GM21367 (cell line): ENCODE measurements at regions not wholly inside any gene's neighbourhood (a gene's known extent, or its start where the extent isn't known, plus 50 kb on each side); places are given as distances from the start of the nearest gene placed in this dataset.
"Not testable (repeated sequence)": the region's sequence is repeated elsewhere in the genome, so short reads cannot be mapped to it uniquely, and the experiment has no call there.

ENCODE experiments used
- ATAC-seq: cut with Tn5 transposase; IDR thresholded peaks from one replicate; pipeline ENCODE4 v1.9.1; 2021; ENCODE audit not compliant: unreplicated experiment

DNA sequence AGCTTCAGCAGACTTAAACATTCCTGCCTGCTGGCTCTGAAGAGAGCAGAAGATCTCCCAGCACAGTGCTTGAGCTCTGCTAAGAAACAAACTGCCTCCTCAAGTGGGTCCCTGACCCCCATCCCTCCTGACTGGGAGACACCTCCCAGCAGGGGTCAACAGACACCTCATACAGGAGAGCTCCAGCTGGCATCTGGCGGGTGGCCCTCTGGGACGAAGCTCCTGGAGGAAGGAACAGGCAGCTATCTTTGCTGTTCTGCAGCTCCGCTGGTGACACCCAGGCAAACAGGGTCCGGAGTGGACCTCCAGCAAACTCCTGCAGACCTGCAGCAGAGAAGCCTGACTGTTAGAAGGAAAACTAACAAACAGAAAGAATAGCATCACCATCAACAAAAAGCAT lies 139.3 kb downstream of the ATXN7L3B start:
- ATAC-seq: not testable (repeated sequence)

DNA sequence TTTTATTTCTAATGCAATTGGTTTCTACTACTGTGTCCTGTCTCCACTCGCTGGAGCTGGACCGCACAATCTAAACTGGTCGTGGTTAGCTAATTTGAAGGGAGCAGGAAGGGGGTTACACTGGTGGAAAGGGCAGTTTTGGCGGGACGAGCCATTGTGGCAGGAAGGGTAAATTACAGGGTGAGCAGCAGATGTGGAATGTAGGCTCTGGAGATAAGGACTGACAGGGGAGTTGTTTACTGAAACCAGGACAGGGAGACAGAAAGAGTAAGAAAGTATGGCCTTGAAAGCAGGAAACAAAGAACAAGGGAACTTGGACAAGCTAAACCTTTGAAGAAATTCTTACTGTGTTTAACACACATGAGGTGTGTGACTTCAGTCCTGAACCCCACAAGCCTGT lies 147.8 kb downstream of the ATXN7L3B start:
- no peak for ATAC-seq

- ATAC-seq: no peak
Measured at GRCh38 chr12:74689071-74689655, 151.5 kb downstream of the ATXN7L3B start.

GRCh38 chr12:74689929-74690328 lies 152.3 kb downstream of the ATXN7L3B start:
- no peak for ATAC-seq

GRCh38 chr12:74719447-74719846 lies 181.8 kb downstream of the ATXN7L3B start:
- ATAC-seq: no peak

GRCh38 chr12:74722709-74723108 lies 185.1 kb downstream of the ATXN7L3B start:
- no peak for ATAC-seq

- no peak for ATAC-seq
Measured at GRCh38 chr12:74725154-74725553, 187.5 kb downstream of the ATXN7L3B start.

DNA sequence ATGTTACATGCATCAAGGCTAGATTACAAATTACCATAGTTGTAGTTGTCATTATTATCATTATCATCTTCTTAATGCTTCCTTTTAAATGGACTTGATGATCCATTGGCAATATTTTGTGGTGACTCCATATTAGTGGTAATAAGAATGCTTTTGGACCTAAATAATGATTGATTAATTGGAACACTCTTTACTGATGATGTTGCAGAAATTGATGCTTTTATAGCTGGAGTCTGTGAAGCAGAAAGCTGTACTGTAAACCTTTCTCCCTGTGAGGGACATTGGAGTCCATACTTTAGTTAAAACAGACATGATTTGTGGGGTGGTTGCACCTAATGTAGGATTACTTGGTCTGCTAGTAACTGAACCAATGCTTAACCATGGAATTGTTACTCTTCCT lies 190.4 kb downstream of the ATXN7L3B start:
- no peak for ATAC-seq

DNA sequence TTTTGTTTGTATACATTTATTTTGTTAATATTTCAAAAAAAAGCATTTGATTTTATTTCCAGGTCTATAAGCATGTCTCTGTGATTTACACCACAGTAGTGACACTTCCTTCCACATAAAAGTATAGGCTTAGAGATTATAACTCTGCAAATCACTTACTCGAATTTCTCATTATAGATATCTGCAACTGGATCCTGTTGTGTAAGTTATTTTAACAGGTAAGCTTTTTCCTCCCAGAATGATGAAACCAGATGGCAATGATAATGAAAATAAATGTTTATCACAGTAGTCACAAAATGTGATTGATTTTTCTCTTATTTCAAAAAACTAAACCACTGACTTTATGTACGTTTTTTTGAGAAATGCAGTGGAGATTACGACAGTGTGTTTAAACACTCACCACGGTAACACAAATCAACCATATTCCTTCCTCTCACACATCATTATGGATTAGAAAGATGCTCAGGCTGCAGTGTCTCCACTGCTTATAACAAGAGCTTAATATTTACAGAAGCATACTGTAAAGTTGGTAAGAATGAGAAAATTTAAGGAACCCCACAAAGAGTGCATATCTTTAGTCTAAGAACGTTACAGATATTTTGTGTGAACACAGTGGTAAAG lies 194.6 kb downstream of the ATXN7L3B start:
- ATAC-seq: no peak

GRCh38 chr12:74732826-74733225 lies 195.2 kb downstream of the ATXN7L3B start:
- ATAC-seq: no peak

DNA sequence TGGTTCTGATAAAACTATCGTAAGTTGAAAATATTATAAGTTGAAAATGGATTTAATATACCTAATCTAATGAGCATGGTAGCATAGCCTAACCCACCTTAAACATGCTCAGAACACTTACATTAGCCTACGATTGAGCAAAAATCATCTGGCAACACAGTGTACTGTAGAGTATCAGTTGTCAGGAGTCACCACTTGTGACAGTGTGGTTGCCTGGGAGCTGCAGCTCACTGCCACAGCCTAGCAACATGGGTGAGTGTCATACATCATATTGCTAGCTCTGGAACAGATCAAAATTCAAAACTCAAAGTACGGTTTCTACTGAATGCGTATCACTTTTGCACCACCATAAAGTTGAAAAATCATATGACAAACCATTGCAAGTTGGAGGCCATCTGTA lies 203.5 kb downstream of the ATXN7L3B start:
- no peak for ATAC-seq

DNA sequence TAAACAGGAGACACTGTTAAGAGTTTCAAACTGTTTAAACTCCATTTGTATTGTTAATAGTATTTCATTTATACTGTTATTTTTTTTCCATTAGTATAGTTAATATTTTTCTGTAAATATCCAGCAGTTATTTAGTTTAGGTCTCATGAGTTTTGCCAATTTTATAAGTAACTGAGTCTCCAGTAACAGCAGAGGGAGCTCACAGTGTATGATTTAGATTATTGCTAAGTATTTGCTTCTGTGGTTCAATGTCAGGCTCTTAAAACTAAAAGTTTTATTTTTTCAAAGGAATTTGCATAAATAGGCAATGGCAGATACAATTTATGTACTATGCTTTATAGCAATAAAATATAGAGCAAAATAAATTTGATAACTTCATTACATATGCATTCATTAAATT lies 209.7 kb downstream of the ATXN7L3B start:
- ATAC-seq: no peak

DNA sequence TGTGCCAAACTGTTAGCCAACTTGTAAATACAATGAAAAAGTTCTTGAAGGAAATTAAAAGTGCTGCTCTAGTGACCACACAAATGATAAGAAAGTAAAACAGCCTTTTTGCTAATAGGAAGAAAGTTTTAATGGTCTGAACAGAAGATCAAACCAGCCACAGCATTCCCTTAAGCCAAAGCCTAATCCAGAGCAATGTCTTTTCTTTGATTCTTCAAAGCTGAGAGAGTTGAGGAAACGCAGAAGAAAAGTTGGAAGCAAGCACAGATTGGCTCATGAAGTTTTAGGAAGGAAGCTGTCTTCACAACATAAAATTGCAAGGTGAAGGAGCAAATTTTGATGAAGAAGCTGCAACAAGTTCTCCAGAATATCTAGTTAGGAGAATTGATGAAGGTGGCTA lies 213.8 kb downstream of the ATXN7L3B start:
- no peak for ATAC-seq

- ATAC-seq: no peak
Measured at GRCh38 chr12:74752215-74752614, 214.6 kb downstream of the ATXN7L3B start.

GRCh38 chr12:74770552-74770951 lies 232.9 kb downstream of the ATXN7L3B start:
- ATAC-seq: no peak

- no peak for ATAC-seq
Measured at GRCh38 chr12:74775276-74775675, 237.6 kb downstream of the ATXN7L3B start.

DNA sequence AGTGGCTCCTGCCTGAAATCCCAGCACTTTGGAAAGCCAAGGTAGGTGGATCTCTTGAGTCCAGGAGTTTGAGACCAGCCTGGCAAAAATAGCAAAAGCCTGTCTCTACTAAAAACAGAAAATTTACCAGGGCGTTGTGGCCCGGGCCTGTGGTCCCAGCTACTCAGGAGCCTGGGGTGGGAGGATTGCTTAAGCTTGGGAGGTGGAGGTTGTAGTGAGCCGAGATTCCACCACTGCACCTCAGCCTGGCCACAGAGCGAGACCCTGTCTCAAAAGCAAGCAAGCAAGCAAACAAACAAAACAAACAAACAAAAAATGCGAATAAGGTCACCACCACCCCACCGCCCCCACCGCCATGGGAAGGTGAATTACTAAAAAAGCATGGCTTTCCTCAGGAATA lies 238.7 kb downstream of the ATXN7L3B start:
- ATAC-seq: no peak

DNA sequence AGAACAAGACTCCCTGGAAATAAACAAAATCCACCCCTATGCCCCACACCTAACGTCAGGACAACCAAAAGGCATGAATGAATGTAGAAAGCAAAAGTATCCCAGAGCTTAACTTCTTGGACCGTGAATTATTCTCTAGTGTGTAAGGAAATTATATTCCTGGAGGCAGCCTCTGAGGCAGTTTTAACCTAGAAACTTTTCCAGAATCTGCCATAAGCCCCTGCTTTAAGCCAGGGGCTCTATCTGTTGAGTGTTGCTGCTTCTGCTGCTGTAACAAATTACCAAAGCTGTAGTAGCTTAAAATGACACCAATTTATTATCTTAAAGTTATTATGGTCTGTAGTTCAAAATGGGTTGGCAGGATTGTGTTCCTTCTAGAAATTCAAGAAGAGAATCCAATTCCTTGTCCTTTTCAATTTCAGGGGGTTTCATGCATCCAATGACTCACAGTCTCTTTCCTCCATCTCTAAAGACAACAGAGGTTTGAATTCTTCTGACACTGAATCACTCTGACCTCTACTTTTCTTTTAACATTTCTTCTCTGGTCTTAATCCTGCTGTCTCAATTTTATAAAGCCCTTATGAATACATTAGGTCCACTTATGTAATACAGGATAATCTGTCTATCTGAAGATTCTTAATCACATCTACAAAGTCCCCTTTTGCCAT lies 242.7 kb downstream of the ATXN7L3B start:
- no peak for ATAC-seq

GRCh38 chr12:74780850-74781241 lies 243.2 kb downstream of the ATXN7L3B start:
- ATAC-seq: not testable (repeated sequence)

- ATAC-seq: no peak
Measured at GRCh38 chr12:74781991-74782485, 244.4 kb downstream of the ATXN7L3B start.

GRCh38 chr12:74790931-74791330 lies 253.3 kb downstream of the ATXN7L3B start:
- ATAC-seq: no peak

DNA sequence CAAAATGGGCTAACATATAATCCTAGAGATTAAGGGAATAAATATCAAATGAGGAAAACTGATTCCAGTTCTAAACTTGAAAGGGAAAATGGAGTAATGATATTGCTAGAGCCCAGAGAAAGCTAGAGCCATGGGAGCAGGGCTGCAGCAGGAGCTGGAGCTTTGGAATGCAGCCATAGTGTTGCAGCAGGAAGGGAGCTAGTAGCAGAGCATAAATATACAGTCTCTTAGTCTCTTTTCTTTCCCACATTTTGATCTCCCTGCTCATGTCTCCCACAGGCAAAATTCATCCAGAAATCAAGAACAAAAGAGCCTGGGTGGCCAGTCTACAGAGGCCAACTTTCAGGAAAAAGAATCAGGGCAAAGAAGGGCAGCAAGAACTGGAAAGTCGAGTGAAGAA lies 253.7 kb downstream of the ATXN7L3B start:
- no peak for ATAC-seq
